ENCODE measurements at regions not wholly inside any gene's neighbourhood (a gene's known extent, or its start where the extent isn't known, plus 50 kb on each side); places are given as distances from the start of the nearest gene placed in this dataset.

GRCh38 chr3:41024031-41024836 lies 175.1 kb upstream of the CTNNB1 start:
- Histone ChIP-seq H3K4me1 (no peaks in the 10 kb centered on the region), H3K4me3 (no peak overlapping the region), H3K27ac (no peak overlapping the region), H3K9me3 (no peaks in the 10 kb centered on the region), H3K27me3 (no peaks in the 10 kb centered on the region), H3K36me3 (no peaks in the 10 kb centered on the region)
- no peak for TF ChIP-seq POLR2A (IDR thresholded peaks at IDR 0.05)
- no peak for DNase-seq

- no peak overlapping the region for H3K4me3 ChIP-seq
- no peaks in the 10 kb centered on the region for H3K9me3 ChIP-seq
- peak in 1 of 3 donors; percentile 54 for DNase-seq
- TF ChIP-seq POLR2A (IDR thresholded peaks at IDR 0.05) (no peak), CTCF (IDR thresholded peaks at IDR 0.05) (no peak)
- no peaks in the 10 kb centered on the region for H3K4me1 ChIP-seq
- no peaks in the 10 kb centered on the region for H3K36me3 ChIP-seq
- H3K27me3 ChIP-seq, result no peaks in the 10 kb centered on the region
- H3K27ac ChIP-seq, result no peak overlapping the region
Measured at GRCh38 chr3:41026394-41027177, 172.7 kb upstream of the CTNNB1 start.

- no peaks in the 10 kb centered on the region for H3K27me3 ChIP-seq
- TF ChIP-seq CTCF (IDR thresholded peaks at IDR 0.05), result no peak
- TF ChIP-seq POLR2A (IDR thresholded peaks at IDR 0.05), result no peak
Measured at GRCh38 chr3:41029356-41029755, 169.9 kb upstream of the CTNNB1 start.

GRCh38 chr3:41030220-41030619 lies 169.1 kb upstream of the CTNNB1 start:
- Histone ChIP-seq H3K27ac (no peak overlapping the region), H3K9me3 (no peaks in the 10 kb centered on the region)
- TF ChIP-seq CTCF (IDR thresholded peaks at IDR 0.05) (no peak), POLR2A (IDR thresholded peaks at IDR 0.05) (no peak)

More at GRCh38 chr3:41029356-41029755, 169.9 kb upstream of the CTNNB1 start:
- no peak for DNase-seq
- Histone ChIP-seq H3K9me3 (no peaks in the 10 kb centered on the region), H3K36me3 (no peaks in the 10 kb centered on the region), H3K27ac (no peak overlapping the region), H3K4me1 (no peaks in the 10 kb centered on the region), H3K4me3 (no peak overlapping the region)

GRCh38 chr3:41031401-41031800 lies 167.9 kb upstream of the CTNNB1 start:
- Histone ChIP-seq H3K4me3 (no peak overlapping the region), H3K4me1 (no peaks in the 10 kb centered on the region), H3K27ac (no peak overlapping the region), H3K36me3 (no peaks in the 10 kb centered on the region), H3K9me3 (no peaks in the 10 kb centered on the region), H3K27me3 (no peaks in the 10 kb centered on the region)
- TF ChIP-seq POLR2A (IDR thresholded peaks at IDR 0.05) (no peak), CTCF (IDR thresholded peaks at IDR 0.05) (no peak)
- no peak for DNase-seq

More at GRCh38 chr3:41030220-41030619, 169.1 kb upstream of the CTNNB1 start:
- no peaks in the 10 kb centered on the region for H3K27me3 ChIP-seq
- DNase-seq, result no peak
- no peaks in the 10 kb centered on the region for H3K4me1 ChIP-seq
- H3K36me3 ChIP-seq, result no peaks in the 10 kb centered on the region
- H3K4me3 ChIP-seq, result no peak overlapping the region

- Histone ChIP-seq H3K27ac (no peak overlapping the region), H3K27me3 (no peaks in the 10 kb centered on the region), H3K4me3 (no peak overlapping the region), H3K36me3 (no peaks in the 10 kb centered on the region), H3K9me3 (no peaks in the 10 kb centered on the region), H3K4me1 (no peaks in the 10 kb centered on the region)
- TF ChIP-seq POLR2A (IDR thresholded peaks at IDR 0.05) (no peak), CTCF (IDR thresholded peaks at IDR 0.05) (no peak)
- no peak for DNase-seq
Measured at GRCh38 chr3:41033956-41034519, 165.3 kb upstream of the CTNNB1 start.
